GM18520 (cell line): ENCODE measurements at regions not wholly inside any gene's neighbourhood (a gene's known extent, or its start where the extent isn't known, plus 50 kb on each side); places are given as distances from the start of the nearest gene placed in this dataset.
"Not testable (repeated sequence)": the region's sequence is repeated elsewhere in the genome, so short reads cannot be mapped to it uniquely, and the experiment has no call there.

Source experiments
- ATAC-seq: cut with Tn5 transposase; IDR thresholded peaks from one replicate; pipeline ENCODE4 v1.9.1; 2021; ENCODE audit not compliant: unreplicated experiment

DNA sequence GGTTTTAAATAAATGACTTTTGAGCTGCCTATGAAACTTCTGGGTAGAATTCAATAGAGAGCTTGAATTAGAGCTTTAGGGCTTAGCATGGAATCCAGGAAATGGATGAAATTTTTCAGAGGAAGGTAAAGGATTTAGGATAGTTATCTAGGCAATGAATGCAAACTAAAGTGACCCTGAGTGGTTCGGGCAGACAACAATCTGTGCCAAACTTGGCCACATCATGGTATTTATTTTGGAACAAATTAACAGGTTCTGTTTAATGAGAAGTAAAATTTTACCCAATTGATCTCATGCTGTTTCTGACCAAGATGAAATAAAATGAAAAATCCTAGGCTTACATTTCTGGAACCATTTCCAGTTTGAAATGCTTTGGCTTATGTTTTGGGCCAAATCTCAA, 934.4 kb downstream of the MAT2B start:
- no peak for ATAC-seq

DNA sequence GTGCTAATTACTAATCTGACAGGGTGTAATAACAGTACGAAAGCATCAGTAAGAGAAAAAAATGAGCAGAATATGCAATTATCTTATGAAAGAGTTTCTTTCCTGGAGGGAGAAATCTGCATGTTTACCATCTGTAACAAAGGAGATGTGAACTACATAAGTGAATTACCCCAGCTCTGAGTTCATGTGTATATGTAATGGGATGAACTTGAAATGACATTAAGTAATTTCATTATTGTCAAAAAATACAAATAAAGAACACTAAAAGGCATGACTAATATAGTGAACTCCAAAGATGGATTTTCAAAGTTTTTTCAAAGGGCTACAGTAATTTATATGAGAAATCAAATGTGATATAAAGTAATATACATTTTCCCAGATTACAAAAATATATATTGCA, 944.0 kb downstream of the MAT2B start:
- no peak for ATAC-seq

DNA sequence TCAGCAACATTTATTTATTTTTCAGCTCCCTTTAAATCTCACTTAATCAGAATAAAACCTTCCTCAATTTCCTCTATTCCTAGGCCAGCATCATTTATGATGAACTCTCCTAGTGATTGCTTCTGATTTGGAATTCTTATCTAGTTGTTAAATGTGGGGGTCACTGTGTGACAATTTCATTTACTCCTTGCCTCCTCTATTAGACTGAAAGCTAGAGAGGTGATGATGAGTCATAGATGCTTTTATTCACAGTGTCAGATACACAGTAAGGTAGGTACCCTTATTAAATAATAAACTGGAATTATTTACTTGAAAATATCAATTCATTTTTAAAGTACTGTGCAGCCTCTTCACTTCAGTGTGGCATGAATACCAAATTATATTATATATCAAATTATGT, 960.6 kb downstream of the MAT2B start:
- ATAC-seq: no peak

DNA sequence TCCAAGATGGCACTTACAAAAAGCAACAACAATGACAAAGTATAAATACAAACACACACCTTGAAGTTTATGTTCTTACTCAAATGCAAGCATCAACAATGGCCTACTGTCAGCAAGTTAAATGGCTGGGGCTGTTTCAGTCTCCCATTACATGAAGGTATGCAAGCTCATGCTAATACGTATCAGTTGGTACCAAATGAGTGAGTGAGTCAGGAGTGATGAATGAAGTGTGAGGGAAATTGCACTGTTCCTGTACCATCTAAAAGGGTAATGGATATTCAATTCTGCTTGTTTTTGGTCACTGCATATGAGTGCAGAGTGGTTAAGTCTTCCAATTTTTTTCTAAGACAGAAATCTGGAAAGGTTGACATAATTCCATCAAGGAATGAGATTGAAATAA, 964.9 kb downstream of the MAT2B start:
- no peak for ATAC-seq

DNA sequence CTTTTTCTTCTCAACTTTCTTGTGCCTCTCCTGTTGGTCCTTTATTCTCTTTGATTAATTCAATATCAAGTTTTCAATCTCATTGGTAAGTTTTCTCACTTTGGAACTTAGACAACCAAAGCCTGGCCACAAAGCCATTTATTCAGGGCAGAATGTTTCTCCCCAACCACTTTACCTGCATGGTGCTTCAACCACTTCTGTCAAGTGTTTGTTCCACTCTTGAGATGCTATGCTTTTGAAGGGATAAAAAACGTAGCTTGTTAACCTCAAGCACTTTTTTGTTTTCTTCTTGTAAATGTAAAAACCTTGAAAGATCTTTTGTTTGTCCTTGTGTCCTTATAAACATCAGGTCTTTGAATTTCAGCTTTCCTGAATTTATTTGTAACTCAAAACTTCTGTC, 966.7 kb downstream of the MAT2B start:
- no peak for ATAC-seq

DNA sequence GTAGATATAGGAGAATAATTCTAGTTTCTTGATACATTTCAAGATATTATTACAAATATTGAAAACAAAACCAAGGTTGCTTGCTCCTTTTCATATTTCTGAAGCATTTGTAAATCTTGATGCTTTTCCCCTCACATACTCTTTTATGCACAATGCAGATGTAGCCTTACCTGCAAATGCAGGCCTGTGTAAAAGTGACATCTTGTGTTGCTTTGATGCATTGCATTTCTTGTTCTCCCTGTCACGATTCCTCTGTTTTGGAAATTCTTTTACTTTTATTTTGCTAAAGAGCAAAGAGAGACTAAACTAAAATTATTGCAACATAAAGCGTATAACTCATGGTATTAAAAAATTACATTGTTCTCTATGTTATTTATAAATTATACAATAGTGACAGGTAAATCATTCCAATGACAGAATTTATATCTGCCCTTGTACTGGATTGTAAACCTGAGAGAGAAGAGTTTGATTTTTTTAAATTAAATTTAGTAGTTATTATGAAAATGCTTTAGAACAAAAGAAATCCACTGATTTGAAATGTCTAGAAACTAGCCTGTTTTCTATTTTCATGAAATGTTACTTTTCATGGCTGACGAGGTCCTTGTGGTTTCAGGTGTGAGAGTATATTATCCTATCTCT, 970.0 kb downstream of the MAT2B start:
- ATAC-seq: no peak

DNA sequence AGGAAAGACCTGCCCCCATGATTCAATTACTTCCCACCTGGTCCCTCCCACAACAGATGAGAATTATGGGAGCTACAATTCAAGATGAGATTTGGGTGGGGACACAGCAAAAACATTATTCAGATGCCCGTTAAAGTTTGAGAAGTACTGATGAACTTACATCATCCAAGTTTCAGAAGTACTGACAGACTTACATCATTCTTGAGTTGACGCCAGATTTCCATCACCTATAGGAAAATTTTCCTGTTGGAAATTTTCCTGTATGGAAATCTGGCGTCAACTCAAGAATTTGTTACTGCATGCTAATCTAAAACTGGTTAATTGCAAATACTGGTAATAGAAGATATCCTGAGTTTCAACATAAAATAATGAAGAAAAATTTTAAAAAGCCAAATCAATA, 975.9 kb downstream of the MAT2B start:
- ATAC-seq: no peak

DNA sequence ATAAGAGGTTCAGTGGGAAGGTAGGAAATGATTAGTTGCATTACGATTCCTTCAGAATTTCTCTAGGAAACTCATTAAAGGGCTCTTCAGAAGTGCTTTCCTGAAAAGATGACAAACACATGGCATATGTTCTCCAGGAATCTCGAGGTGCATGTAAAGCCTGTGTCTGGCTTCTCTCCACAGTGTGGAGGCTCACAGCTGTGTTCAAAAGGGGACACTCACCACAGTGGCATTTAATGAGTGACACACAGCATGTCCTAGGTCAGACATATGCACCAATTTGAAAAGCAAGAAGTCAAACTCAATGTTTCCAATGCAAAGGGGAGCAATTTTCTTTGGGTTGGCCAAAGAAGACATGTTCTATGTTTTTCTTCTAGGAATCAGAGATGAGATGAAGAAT, 976.9 kb downstream of the MAT2B start:
- ATAC-seq: no peak

DNA sequence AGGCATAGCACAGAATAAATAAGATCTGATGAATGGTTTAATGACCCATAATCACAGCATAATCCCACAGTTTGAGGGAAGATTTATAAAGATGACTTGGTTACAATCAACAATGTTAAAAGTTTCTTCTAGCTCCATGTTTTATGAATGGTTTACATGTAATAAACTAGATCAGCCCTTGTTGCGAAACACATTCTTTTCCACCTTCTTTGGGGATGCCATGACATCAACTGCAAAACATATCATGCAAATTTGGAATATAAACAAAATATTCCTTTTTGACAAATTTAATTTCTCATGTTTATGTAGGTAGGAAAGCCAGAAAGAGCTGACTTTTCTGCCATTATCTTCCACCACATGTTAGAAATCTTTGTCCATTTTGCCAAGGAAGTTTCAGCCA, 979.5 kb downstream of the MAT2B start:
- ATAC-seq: no peak

DNA sequence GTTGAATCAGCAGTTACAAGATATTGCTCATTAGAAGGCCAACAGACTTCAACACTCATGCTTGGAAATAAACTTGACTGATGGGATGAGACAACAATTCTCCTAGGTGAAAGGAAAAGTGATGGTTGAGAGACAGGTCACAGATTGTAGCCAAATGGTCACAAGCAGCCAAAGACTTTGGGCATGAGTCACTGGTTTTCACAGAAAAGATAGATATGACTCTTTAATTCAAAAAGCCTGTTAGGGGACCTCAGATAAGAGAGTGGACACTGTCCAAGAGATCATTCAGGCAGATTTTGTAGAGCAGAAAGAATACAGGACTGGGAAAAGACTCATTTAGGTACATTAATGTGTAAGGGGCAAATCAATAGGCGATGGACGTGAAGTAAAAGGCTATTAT, 982.5 kb downstream of the MAT2B start:
- no peak for ATAC-seq

DNA sequence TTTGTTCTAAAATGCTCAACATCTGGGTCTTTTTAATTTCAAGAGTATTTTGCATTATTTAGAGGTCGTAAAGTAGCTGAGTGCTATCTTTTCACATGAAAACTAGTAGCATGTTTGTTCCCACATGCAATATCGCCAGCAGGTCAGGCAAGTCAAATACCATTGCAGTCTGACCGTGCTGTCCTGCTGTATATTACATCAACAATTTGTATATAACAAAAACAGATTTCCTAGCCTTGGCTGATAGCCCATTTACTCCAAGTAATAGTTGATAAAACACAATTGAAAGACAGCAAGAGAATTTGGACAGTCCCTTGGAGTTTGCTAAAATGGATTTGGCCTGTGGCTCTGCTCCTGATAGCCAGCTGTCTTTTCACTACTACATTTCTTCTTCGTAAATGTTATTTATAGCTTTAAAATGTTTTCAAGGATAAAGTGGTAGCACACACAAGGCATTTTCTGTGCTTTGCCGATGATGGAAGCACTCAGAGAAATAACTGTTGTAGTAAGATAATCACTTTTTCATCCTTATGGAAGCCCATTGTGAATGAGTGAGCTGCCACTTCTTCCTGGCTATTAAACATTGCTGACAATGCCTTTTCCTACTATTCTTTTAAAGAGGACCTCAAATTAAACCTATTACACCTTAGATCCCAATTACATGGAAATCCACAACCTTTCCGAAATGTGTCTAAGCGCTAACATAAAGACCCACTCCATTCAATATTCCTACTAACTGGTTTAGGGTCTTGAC, 992.1 kb downstream of the MAT2B start:
- no peak for ATAC-seq

DNA sequence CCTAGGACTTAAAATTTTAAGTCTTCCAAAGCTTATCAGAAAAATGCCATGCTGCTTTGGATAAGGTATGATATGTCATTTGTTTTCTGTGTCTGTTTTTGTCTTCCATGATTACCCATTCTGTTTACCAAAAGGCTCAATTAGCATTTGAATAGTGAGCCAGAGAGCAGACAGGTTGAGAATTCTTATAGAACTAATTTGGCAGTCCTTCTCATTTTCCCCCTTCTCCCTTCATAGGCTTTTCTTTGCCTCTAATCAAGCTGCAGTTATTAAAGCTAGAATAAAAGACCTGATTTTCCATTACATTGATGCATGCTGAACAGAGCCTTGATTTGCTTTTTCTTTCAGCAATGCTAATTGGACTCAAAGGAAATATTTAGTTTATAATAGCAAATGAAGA, 993.0 kb downstream of the MAT2B start:
- ATAC-seq: no peak

DNA sequence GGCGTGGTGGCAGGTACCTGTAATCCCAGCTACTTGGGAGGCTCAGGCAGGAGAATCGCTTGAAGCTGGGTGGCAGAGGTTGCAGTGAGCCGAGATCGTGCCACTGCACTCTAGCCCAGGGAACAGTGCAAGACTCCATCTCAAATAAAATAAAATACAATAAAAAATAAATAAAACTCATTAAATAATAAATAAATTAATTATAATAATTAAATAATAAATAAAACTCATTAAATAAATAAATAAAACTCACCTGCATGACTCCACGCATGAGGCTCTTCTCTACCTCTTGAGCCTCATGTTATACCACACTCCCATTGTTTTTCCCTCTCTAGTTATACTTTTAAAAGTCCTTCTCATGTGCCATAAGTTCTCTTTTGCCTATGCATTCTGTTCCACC, 995.4 kb downstream of the MAT2B start:
- ATAC-seq: no peak

DNA sequence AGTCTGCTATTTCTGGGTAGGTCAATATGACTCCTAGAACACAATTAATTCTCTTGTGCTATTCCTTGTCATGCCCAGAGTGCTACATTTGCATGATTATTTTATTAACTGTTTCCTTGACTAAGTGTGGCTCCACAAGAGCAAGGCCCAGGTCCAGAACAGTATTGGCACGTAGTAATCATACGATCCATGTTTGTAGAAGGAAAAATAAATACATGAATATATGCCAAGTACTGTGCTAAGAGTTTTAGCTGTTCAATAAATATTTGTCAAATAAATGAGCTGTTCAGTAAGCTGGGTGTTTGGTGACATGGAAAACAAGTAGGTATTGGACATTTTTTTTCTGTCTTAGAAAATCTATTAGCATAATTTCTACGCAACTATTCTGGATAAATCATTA, 995.9 kb downstream of the MAT2B start:
- no peak for ATAC-seq

DNA sequence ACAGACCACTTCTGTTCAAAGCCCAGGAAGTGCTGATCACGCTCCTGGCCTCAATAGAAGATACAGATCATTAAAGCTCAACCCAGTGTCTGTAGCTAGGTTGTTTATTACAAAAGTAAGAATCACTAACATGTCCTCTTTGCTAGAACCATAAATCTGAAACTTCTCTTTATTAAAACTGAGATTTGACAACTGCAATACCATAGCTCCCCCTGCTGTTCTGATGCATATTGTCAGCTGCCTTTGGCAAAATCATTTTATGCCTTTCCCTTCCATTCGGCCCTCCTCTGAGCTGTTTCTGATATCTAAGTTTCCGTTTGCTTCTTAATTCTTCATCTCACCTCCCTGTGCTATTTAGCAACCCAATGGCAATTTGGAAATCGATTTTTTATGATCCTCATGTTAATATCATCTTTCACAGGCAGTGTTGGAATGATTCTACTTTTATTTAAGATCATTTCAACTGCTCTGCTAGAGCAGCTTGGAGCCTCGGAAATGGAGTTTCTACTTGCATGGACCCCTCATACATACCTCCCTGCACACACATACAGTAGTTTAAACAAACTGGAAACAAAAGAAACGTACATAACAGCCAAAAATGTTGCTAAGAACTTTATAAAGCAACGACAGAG, 998.8 kb downstream of the MAT2B start:
- peak; percentile 48 for ATAC-seq

DNA sequence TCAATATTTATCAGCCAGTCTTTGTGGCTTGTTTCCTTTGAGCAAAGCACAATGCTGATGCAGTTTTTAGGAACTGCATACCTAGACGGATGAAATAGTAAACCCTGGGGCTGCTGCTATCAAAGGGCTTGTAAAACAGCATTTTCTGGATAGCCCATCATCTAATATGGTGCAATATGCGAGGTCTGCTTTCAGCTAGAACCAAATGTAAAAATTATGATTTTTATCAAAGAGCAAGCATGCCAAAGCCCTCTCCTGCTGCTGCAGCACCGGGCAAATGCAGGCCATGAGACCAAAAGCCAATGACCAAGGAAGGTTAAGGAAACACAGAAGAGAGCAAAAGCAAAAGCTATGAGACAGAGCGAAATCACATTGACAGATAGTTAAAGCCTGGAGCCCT, 1000.4 kb downstream of the MAT2B start:
- ATAC-seq: no peak

DNA sequence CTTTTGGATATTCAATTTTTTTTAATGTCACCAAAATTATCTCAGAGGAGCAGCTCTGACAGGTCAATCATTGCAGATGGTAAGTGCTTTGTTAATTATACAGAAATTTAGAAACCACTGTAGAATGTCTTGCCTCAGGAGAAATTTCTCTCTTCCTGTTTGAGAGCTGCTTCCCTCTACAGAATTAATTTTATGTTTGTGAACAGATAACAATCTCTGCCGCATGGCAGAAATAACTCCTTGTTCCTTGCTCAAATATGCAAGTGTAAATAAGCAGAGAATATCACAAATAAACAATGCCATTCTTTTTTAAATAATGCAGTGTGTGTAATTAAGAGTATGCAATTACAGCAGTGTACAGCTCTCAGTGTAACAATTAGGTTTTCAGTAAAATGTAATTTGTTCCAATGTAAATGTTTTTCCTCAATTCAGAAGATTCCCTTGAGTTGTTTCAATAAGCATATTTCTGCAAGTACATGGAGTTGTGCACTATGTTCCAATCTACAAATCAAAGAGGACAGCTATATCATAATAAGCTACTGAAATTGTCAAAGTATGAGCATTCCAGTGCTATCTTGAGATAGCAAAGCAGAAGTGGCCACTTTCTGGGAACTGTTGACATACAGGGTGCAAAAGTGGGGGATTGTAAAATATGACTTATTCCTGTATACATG, 1012.8 kb downstream of the MAT2B start:
- ATAC-seq: no peak

DNA sequence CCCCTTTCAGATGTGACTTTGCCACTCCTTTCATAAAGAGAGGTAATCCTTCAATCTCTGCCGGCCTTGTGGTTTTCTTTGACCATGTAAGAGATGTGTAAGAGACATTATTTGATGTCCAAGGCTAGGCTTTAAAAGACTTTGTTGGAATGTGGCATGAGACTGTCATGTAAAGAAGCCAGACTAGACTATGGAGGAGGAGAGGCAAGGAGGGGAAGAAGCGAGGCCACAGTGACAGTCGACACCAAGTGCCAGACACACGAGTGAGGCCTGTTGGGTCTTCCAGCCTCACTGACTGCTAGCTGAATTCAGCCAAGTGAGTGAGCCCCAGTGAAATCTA, 1013.3 kb downstream of the MAT2B start:
- no peak for ATAC-seq

DNA sequence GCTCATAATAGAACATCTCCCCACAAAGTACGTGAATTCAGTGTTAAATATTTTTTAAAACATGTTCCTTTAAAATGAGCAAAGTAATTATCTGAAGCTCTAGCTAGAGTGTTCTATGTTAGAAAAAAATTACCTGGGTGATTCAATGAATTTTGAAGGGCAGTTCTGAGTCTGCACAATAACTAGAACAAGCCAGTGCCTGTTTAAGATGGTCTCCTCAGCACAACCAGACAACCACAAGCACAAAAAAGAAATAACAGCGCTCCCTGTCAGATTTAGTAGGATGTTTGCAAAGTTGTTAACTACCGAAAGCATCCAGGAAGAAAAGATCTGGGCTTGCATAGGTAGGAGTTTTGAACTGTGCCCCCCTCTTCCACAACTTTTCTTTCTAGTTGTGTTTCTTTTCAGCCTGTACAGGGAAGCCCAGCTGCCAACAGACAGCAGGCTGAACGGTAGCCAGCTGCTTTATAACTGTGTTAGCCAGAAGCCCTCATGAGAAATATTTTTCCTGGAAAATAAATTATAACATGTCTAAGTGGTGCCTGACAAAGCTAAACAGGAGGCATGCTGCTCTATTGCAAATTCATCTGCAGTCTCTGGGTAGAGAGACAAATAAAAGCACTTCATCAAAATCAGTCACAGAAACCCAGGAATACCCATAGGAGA, 1026.9 kb downstream of the MAT2B start:
- no peak for ATAC-seq

DNA sequence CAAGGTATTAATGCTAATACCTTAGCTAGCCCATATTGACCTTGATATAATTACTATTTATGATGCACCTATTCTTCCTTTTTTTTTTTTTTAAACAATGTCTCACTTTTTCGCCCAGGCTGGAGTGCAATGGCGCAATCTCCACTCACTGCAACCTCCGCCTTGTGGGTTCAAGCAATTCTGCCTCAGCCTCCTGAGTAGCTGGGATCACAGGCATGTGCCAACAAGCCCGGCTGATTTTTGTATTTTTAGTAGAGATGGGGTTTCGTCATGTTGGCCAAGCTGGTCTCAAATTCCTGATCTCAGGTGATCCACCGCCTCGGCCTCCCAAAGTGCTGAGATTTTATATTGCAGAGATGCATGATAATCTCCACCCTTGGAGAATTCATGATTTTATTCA, 1028.0 kb downstream of the MAT2B start:
- not testable (repeated sequence) for ATAC-seq

DNA sequence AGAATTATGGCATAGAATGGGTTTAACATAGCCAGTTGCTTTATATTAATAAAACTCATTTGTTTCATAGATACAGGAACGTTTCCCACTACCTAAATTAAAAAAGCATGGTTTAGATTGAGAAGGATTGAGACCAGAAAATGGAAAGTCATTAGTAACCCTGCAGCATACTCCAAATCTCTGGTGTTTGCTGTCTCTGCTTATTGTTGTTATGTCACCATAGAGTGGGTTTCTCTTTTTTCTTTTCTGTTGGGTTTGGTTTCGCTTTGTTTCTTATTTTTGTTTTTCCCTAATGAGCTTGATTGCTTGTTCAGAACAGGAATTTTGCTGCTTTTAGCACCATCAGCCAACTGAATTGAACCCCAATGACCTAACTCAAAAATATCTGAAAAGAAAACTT, 1034.8 kb downstream of the MAT2B start:
- ATAC-seq: no peak

DNA sequence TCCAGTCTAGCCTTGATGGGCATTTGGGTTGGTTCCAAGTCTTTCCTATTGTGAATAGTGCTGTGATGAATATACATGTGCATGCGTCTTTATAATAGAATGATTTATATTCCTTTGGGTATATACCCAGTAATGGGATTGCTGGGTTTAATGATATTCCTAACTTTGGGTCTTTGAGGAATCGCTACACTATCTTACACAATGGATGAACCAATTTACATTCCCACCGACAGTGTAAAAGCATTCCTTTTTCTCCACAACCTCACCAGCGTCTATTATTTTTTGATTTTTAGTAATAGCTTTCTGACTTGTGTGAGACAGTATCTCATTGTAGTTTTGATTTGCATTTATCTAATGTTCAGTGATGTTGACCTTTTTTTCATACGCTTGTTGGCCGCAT, 1040.1 kb downstream of the MAT2B start:
- ATAC-seq: no peak
